H9 (cell line): ENCODE measurements at regions not wholly inside any gene's neighbourhood (a gene's known extent, or its start where the extent isn't known, plus 50 kb on each side); places are given as distances from the start of the nearest gene placed in this dataset.

Source experiments
- DNase-seq: peaks from one replicate; pipeline ENCODE4 v3.0.0-alpha.2; 2017
- H2AFZ ChIP-seq: one replicate; pipeline ENCODE4 v1.6.1; 2013; ENCODE audit warnings: mild to moderate bottlenecking, low read length, control low read depth, moderate library complexity
- H2AK5ac ChIP-seq: 2 replicates; pipeline ENCODE4 v1.6.1; 2013; ENCODE audit warnings: low read length, control low read depth, mixed read lengths; ENCODE audit not compliant: insufficient read length
- H2BK120ac ChIP-seq: one replicate; pipeline ENCODE4 v1.6.1; 2013; ENCODE audit warnings: low read depth, mild to moderate bottlenecking, low read length, control low read depth, inconsistent platforms; ENCODE audit not compliant: poor library complexity, severe bottlenecking
- H2BK12ac ChIP-seq: 2 replicates; pipeline ENCODE4 v1.6.1; 2013; ENCODE audit warnings: low read length, control low read depth, mixed read lengths, low read depth; ENCODE audit not compliant: insufficient read length
- H2BK15ac ChIP-seq: 2 replicates; pipeline ENCODE4 v1.6.1; 2013; ENCODE audit warnings: low read depth, low read length, control low read depth
- H2BK20ac ChIP-seq: one replicate; pipeline ENCODE4 v1.6.1; 2013; ENCODE audit warnings: low read depth, mild to moderate bottlenecking, low read length, control low read depth, inconsistent platforms; ENCODE audit not compliant: poor library complexity, severe bottlenecking
- H2BK5ac ChIP-seq: 2 replicates; pipeline ENCODE4 v1.6.1; 2013; ENCODE audit warnings: low read length, control low read depth, mixed read lengths; ENCODE audit not compliant: insufficient read length
- H3K14ac ChIP-seq: 2 replicates; pipeline ENCODE4 v1.6.1; 2013; ENCODE audit warnings: low read length, control low read depth; ENCODE audit not compliant: insufficient read depth
- H3K18ac ChIP-seq: 2 replicates; pipeline ENCODE4 v1.6.1; 2013; ENCODE audit warnings: low read depth, mild to moderate bottlenecking, mixed read lengths, low read length, control low read depth; ENCODE audit not compliant: insufficient read length
- H3K23ac ChIP-seq: 2 replicates; pipeline ENCODE4 v1.6.1; 2013; ENCODE audit warnings: low read length, control low read depth, mixed read lengths, low read depth; ENCODE audit not compliant: insufficient read length
- H3K23me2 ChIP-seq: 2 replicates; pipeline ENCODE4 v1.6.1; 2013; ENCODE audit warnings: low read depth, mild to moderate bottlenecking, mixed read lengths, low read length, control low read depth; ENCODE audit not compliant: insufficient read length, poor library complexity, severe bottlenecking
- H3K27ac ChIP-seq: 2 replicates; pipeline ENCODE4 v1.5.1; 2013; ENCODE audit warnings: low read length, control low read depth, mixed read lengths, low read depth; ENCODE audit not compliant: insufficient read length
- H3K27me3 ChIP-seq: 2 replicates; pipeline ENCODE4 v1.6.1; 2013; ENCODE audit warnings: low read length, control low read depth, inconsistent platforms; ENCODE audit not compliant: insufficient read depth
- H3K4ac ChIP-seq: 2 replicates; pipeline ENCODE4 v1.6.1; 2013; ENCODE audit warnings: low read depth, mild to moderate bottlenecking, control low read depth, inconsistent platforms, low read length, moderate library complexity
- H3K4me1 ChIP-seq: 2 replicates; pipeline ENCODE4 v1.6.1; 2013; ENCODE audit warnings: low read length, control low read depth, inconsistent platforms; ENCODE audit not compliant: insufficient read depth
- H3K4me2 ChIP-seq: 2 replicates; pipeline ENCODE4 v1.6.1; 2013; ENCODE audit warnings: low read length, control low read depth, mixed read lengths; ENCODE audit not compliant: insufficient read length, insufficient read depth
- H3K56ac ChIP-seq: 2 replicates; pipeline ENCODE4 v1.6.1; 2013; ENCODE audit warnings: low read depth, mild to moderate bottlenecking, mixed read lengths, low read length, control low read depth; ENCODE audit not compliant: insufficient read length
- H3K79me1 ChIP-seq: 2 replicates; pipeline ENCODE4 v1.6.1; 2013; ENCODE audit warnings: low read depth, mild to moderate bottlenecking, moderate library complexity, low read length, control low read depth, inconsistent platforms; ENCODE audit not compliant: insufficient read depth, poor library complexity, severe bottlenecking
- H3K79me2 ChIP-seq: 2 replicates; pipeline ENCODE4 v1.6.1; 2013; ENCODE audit warnings: low read length, control low read depth, inconsistent platforms; ENCODE audit not compliant: insufficient read depth
- H3K9ac ChIP-seq: 2 replicates; pipeline ENCODE4 v1.6.1; 2013; ENCODE audit warnings: low read length, control low read depth, mixed read lengths; ENCODE audit not compliant: insufficient read length; ENCODE audit errors: extremely low read depth
- H3K9me3 ChIP-seq: one replicate; pipeline ENCODE4 v1.6.1; 2013; ENCODE audit warnings: low read depth, low read length, inconsistent platforms; ENCODE audit not compliant: control insufficient read depth
- H3T11ph ChIP-seq: one replicate; pipeline ENCODE4 v1.6.1; 2013; ENCODE audit warnings: mild to moderate bottlenecking, low read length, control low read depth, inconsistent platforms
- H4K20me1 ChIP-seq: one replicate; pipeline ENCODE4 v1.6.1; 2013; ENCODE audit not compliant: control insufficient read depth, insufficient read length, insufficient read depth
- H4K5ac ChIP-seq: 2 replicates; pipeline ENCODE4 v1.6.1; 2013; ENCODE audit warnings: low read depth, mild to moderate bottlenecking, mixed read lengths, low read length, control low read depth; ENCODE audit not compliant: insufficient read length
- H4K8ac ChIP-seq: replicated peaks from 2 replicates; pipeline ENCODE4 v1.6.1; 2013; ENCODE audit warnings: low read length, control low read depth, mixed read lengths, low read depth; ENCODE audit not compliant: insufficient read length
- H4K91ac ChIP-seq: 2 replicates; pipeline ENCODE4 v1.6.1; 2013; ENCODE audit warnings: low read depth, mild to moderate bottlenecking, moderate library complexity, mixed read lengths, low read length, control low read depth; ENCODE audit not compliant: insufficient read length
- H3K27ac Mint-ChIP-seq, 3 experiments: 2 replicates in 2 of 3; 3 replicates in 1 of 3; pipeline ENCODE4 v1.8.0; 2020 to 2021; ENCODE audit warnings: mixed read lengths in 3 of 3, mild to moderate bottlenecking in 1 of 3, moderate library complexity in 1 of 3
- H3K27me3 Mint-ChIP-seq: 2 replicates; pipeline ENCODE4 v1.8.0; 2021; ENCODE audit warnings: low read depth, mild to moderate bottlenecking, moderate library complexity, mixed read lengths
- H3K36me3 Mint-ChIP-seq, 3 experiments: 2 replicates in 2 of 3; 3 replicates in 1 of 3; pipeline ENCODE4 v1.8.0; 2020 to 2021; ENCODE audit warnings: low read depth in 3 of 3, mixed read lengths in 3 of 3; ENCODE audit not compliant: insufficient read depth in 1 of 3
- H3K4me1 Mint-ChIP-seq, 2 experiments: 2 replicates each; pipeline ENCODE4 v1.8.0; 2020; ENCODE audit warnings: mixed read lengths in 2 of 2
- H3K4me3 Mint-ChIP-seq, 2 experiments: 2 replicates in 1 of 2; 3 replicates in 1 of 2; pipeline ENCODE4 v1.8.0; 2020 to 2021; ENCODE audit warnings: mild to moderate bottlenecking in 2 of 2, mixed read lengths in 2 of 2, moderate library complexity in 1 of 2
- H3K9me3 Mint-ChIP-seq, 2 experiments: 2 replicates in 1 of 2; 3 replicates in 1 of 2; pipeline ENCODE4 v1.8.0; 2020; ENCODE audit warnings: mild to moderate bottlenecking in 2 of 2, mixed read lengths in 2 of 2, moderate library complexity in 1 of 2
- WGBS: extraction: QIAGEN DNeasy Blood & Tissue Kit; methylation state at CpG from one replicate; pipeline ENCODE4 v1.1.7; 2013; ENCODE audit warnings: missing lambda C conversion rate, low lambda C conversion rate, mixed read lengths; ENCODE audit not compliant: insufficient read length; ENCODE audit errors: extremely low coverage; 5-methylcytosine and 5-hydroxymethylcytosine counted together
- TF ChIP-seq, protein P1 (sequence below): fragments of 200-600 bp; sonication (generic); conservative IDR thresholded peaks from 3 replicates; pipeline ENCODE4 v1.8.0; 2021; ENCODE audit warnings: antibody characterized with exemption, mild to moderate bottlenecking

DNA sequence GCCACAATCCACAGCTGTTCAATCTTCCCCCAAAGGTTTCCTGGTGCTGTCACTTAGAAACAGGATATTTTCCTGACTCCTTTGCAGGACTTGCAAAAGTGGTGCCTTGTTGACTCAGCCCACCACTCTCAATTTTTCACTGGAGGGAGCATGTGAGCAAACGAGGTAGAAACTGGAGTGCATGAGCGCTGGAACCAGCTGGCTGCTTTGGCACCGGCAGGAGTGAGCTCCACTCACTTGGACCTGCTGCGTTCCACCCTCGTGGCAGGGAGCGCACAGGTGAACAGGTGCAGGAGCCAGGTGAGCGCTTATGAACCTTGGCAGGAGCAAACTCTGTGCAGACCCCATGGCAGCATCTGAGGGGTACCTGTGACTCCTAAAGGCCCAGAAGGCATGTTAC, 364.1 kb upstream of the RORB start:
- Mint-ChIP-seq H3K4me1 (peaks cover 6% of the 10 kb centered on the region in 2 experiments), H3K4me3 (no peak overlapping the region), H3K36me3 (no peaks in the 10 kb centered on the region), H3K27ac (no peak overlapping the region), H3K27me3 (peaks cover 2% of the 10 kb centered on the region; the same call in 1 of the 2 replicates), H3K9me3 (no peaks in the 10 kb centered on the region)
- Histone ChIP-seq H4K20me1 (peaks cover 2% of the 10 kb centered on the region), H3K4me2 (no peak overlapping the region), H3K27ac (no peak overlapping the region), H4K91ac (no peak overlapping the region), H3K79me2 (no peaks in the 10 kb centered on the region), H2BK12ac (no peak overlapping the region), H2AK5ac (no peak overlapping the region), H2BK5ac (no peak overlapping the region), H3K9ac (no peak overlapping the region), H2AFZ (no peak overlapping the region), H4K5ac (no peak overlapping the region), H2BK20ac (no peak overlapping the region), H3K56ac (no peak overlapping the region), H3K14ac (no peak overlapping the region; the same call in 1 of the 2 replicates), H3K4me1 (no peaks in the 10 kb centered on the region), H3K9me3 (no peaks in the 10 kb centered on the region), H3K18ac (no peak overlapping the region), H3K23ac (no peak overlapping the region), H3T11ph (no peak overlapping the region), H4K8ac (no peak overlapping the region), H3K23me2 (no peaks in the 10 kb centered on the region), H3K79me1 (no peaks in the 10 kb centered on the region), H3K27me3 (no peaks in the 10 kb centered on the region), H2BK15ac (no peak overlapping the region), H3K4ac (no peak overlapping the region), H2BK120ac (no peak overlapping the region)
- peak; percentile 55 for DNase-seq
- WGBS, result no CpG with 5 or more reads among the region's 7 CpGs
- TF ChIP-seq, protein P1, sequence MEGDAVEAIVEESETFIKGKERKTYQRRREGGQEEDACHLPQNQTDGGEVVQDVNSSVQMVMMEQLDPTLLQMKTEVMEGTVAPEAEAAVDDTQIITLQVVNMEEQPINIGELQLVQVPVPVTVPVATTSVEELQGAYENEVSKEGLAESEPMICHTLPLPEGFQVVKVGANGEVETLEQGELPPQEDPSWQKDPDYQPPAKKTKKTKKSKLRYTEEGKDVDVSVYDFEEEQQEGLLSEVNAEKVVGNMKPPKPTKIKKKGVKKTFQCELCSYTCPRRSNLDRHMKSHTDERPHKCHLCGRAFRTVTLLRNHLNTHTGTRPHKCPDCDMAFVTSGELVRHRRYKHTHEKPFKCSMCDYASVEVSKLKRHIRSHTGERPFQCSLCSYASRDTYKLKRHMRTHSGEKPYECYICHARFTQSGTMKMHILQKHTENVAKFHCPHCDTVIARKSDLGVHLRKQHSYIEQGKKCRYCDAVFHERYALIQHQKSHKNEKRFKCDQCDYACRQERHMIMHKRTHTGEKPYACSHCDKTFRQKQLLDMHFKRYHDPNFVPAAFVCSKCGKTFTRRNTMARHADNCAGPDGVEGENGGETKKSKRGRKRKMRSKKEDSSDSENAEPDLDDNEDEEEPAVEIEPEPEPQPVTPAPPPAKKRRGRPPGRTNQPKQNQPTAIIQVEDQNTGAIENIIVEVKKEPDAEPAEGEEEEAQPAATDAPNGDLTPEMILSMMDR, result peak; percentile 48; the same call in 2 of the 3 replicates
